MV-4-11 (cell line): ENCODE measurements at regions not wholly inside any gene's neighbourhood (a gene's known extent, or its start where the extent isn't known, plus 50 kb on each side); places are given as distances from the start of the nearest gene placed in this dataset.
A peak's percentile ranks its signal among the peaks of the same experiment; 100 is the strongest.

Experiments
- DNase-seq: peaks from one replicate; lab custom pipeline; 2025; lab: John Stamatoyannopoulos, UW

DNA sequence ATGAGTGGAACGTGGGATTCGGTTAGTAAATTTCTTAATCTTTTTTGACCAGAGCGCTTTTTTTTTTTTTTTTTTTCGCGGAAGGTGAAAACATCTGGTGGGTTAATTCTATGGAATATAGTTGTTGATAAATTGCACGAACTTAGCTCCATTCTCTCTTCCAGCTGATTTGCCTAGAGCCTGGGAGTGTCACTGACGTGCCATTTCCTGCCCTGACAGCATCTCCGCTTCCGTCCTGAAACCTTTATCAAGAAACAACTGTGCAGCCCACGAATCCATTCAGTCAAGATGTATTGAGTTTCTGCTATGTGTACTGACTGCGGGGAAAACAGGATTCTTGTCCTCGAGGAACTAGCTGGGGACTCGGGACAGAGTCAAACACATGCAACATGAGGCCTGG is 59.5 kb upstream of the TGM3 start:
- DNase-seq: no peak

- DNase-seq: peak; percentile 67
Measured at GRCh38 chr20:2237059-2237458, 58.7 kb upstream of the TGM3 start.

DNA sequence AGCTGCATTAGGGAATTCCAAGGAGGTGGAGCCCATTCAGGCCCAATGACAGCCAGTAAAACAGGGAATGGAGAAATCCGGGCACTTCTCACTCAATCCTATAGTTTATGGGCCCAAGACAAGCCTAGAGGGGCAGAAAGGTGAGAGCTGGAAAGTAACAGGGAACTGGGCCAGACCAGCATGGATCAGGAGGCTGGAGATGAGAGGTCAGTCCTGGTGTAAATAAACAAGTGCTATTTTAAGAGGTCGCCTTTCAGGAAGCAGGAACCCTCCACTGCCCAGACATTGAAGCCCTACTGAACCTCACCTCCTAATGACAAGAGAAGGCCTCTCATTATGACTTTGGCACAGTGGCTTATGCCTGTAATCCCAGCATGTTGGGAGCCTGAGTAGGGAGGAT is 57.2 kb upstream of the TGM3 start:
- no peak for DNase-seq

- DNase-seq: no peak
Measured at GRCh38 chr20:2240835-2241234, 55.0 kb upstream of the TGM3 start.

DNA sequence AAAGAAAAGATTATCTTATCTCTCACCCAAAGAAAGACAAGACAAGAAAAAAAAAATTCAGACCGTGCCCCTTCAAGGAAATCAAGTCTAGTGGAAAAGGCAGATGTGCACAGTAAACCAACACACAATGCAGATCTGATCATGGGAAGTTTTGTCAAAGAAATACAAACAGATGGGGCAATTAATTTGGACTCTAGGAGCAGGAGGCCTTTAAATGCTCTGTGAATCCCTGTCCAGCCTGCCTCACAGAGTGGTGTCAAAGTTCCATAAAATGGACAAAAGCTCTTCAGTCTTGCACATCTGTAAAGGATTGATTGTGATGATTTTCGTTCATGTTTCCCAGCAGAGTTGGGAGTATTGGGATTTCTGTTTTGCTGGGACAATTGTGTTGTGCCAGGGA is 53.1 kb upstream of the TGM3 start:
- no peak for DNase-seq

GRCh38 chr20:2244523-2244922 is 51.3 kb upstream of the TGM3 start:
- DNase-seq: no peak

DNA sequence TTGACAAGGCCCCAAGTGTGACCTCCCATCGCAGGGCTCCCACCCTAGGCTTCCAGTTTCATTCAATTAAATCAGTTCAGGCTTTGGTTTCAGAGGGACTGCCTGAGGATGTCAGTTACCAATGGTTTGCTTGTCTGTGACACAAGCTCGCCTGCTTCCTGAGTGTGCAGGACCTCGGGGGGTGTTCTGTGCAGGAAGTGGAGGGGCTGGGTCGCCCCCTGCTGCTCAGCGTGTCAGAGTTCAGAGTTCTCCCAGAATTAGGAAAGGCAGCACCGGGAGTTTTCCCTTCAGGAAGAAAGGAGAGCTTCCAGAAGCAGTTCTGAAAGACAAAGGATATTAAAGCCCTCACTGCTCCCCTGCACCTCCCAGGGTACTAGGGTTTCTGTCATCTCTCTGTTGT is 50.8 kb upstream of the TGM3 start:
- no peak for DNase-seq

GRCh38 chr20:2245637-2246036 is 50.2 kb upstream of the TGM3 start:
- DNase-seq: no peak
